IMR-90 (cell line): ENCODE measurements at regions not wholly inside any gene's neighbourhood (a gene's known extent, or its start where the extent isn't known, plus 50 kb on each side); places are given as distances from the start of the nearest gene placed in this dataset.

ENCODE experiments used
- ATAC-seq: fragments of 200-7000 bp; cut with Tn5 transposase; 2 replicates; pipeline ENCODE4 v1.9.1; 2020; ENCODE audit warnings: low read depth, mild to moderate bottlenecking, moderate library complexity
- BruUV-seq: library from RNA; stranded (reverse); fragments of 400-500 nt; replicated peaks from 2 replicates; lab custom pipeline; 2021; lab: Mats Ljungman, UMichigan
- CTCF ChIA-PET: fragments of 300-600 bp; formaldehyde crosslinking; extraction: SDS; loops from one replicate; lab custom pipeline; 2021; ENCODE audit warnings: antibody characterized with exemption; lab: Yijun Ruan, JAX
- POLR2A ChIA-PET: fragments of 300-600 bp; sonication (Branson Sonifier 250); formaldehyde crosslinking; loops from one replicate; lab custom pipeline; 2022; ENCODE audit warnings: antibody characterized with exemption; ENCODE audit not compliant: unreplicated experiment; lab: Charles Lee
- DNase-seq: peaks from one replicate; pipeline ENCODE4 v3.0.0; 2013
- H2AFZ ChIP-seq: replicated peaks from 2 replicates; pipeline ENCODE3; 2013; ENCODE audit warnings: low read length, mild to moderate bottlenecking; ENCODE audit not compliant: poor library complexity
- H2AK5ac ChIP-seq: 2 replicates; pipeline ENCODE4 v1.6.1; 2013; ENCODE audit warnings: low read depth, low read length, inconsistent platforms
- H2AK9ac ChIP-seq: replicated peaks from 2 replicates; pipeline ENCODE3; 2013; ENCODE audit warnings: mild to moderate bottlenecking, low read depth, low read length, moderate library complexity; ENCODE audit not compliant: poor library complexity
- H2BK120ac ChIP-seq: 2 replicates; pipeline ENCODE4 v1.6.1; 2013; ENCODE audit warnings: low read depth, low read length, inconsistent platforms
- H2BK15ac ChIP-seq: 3 replicates; pipeline ENCODE4 v1.6.1; 2013; ENCODE audit warnings: low read depth, low read length, inconsistent platforms
- H2BK20ac ChIP-seq: 2 replicates; pipeline ENCODE4 v1.6.1; 2013; ENCODE audit warnings: low read depth, mild to moderate bottlenecking, inconsistent platforms, low read length, moderate library complexity
- H2BK5ac ChIP-seq: 2 replicates; pipeline ENCODE4 v1.6.1; 2013; ENCODE audit warnings: mild to moderate bottlenecking, low read depth, low read length, inconsistent platforms; ENCODE audit not compliant: poor library complexity, severe bottlenecking
- H3K14ac ChIP-seq: replicated peaks from 2 replicates; pipeline ENCODE4 v1.6.1; 2013; ENCODE audit warnings: low read depth, low read length, inconsistent platforms
- H3K18ac ChIP-seq: 2 replicates; pipeline ENCODE4 v1.6.1; 2013; ENCODE audit warnings: low read depth, low read length, control low read depth
- H3K23ac ChIP-seq: 2 replicates; pipeline ENCODE4 v1.6.1; 2013; ENCODE audit warnings: low read depth, low read length, inconsistent platforms
- H3K27ac ChIP-seq: 2 replicates; pipeline ENCODE4 v1.5.1; 2013; ENCODE audit warnings: mild to moderate bottlenecking, control low read depth, low read length; ENCODE audit not compliant: insufficient read depth
- H3K27me3 ChIP-seq: 2 replicates; pipeline ENCODE4 v1.6.1; 2013; ENCODE audit warnings: low read length; ENCODE audit not compliant: control insufficient read depth, insufficient read depth
- H3K36me3 ChIP-seq: 2 replicates; pipeline ENCODE4 v1.6.1; 2013; ENCODE audit warnings: low read length, mixed read lengths; ENCODE audit not compliant: control insufficient read depth, insufficient read depth
- H3K4ac ChIP-seq: 2 replicates; pipeline ENCODE4 v1.6.1; 2013; ENCODE audit warnings: low read depth, low read length, inconsistent platforms
- H3K4me1 ChIP-seq: 2 replicates; pipeline ENCODE4 v1.6.1; 2013; ENCODE audit warnings: low read length, mixed read lengths; ENCODE audit not compliant: control insufficient read depth, insufficient read depth
- H3K4me2 ChIP-seq: 2 replicates; pipeline ENCODE4 v1.6.1; 2013; ENCODE audit warnings: low read depth, mild to moderate bottlenecking, control low read depth, low read length, moderate library complexity
- H3K4me3 ChIP-seq: 2 replicates; pipeline ENCODE4 v1.5.1; 2013; ENCODE audit warnings: low read depth, mild to moderate bottlenecking, control low read depth, low read length, moderate library complexity; ENCODE audit not compliant: insufficient read depth
- H3K56ac ChIP-seq: 2 replicates; pipeline ENCODE4 v1.6.1; 2013; ENCODE audit warnings: low read length, inconsistent platforms; ENCODE audit not compliant: insufficient read depth; ENCODE audit errors: extremely low read depth
- H3K79me1 ChIP-seq, 2 experiments: 2 replicates each; pipeline ENCODE4 v1.6.1; 2013; ENCODE audit warnings: low read length in 2 of 2, inconsistent platforms in 1 of 2, low read depth in 1 of 2
- H3K9ac ChIP-seq: 2 replicates; pipeline ENCODE4 v1.6.1; 2013; ENCODE audit warnings: low read depth, low read length, control low read depth
- H3K9me1 ChIP-seq: 2 replicates; pipeline ENCODE4 v1.6.1; 2013; ENCODE audit warnings: low read length, inconsistent platforms; ENCODE audit not compliant: insufficient read depth
- H3K9me3 ChIP-seq: 2 replicates; pipeline ENCODE4 v1.6.1; 2013; ENCODE audit warnings: low read length; ENCODE audit not compliant: control insufficient read depth, insufficient read depth
- H4K20me1 ChIP-seq: 2 replicates; pipeline ENCODE4 v1.6.1; 2013; ENCODE audit warnings: low read length, inconsistent platforms; ENCODE audit not compliant: insufficient read depth
- H4K5ac ChIP-seq: 2 replicates; pipeline ENCODE4 v1.6.1; 2013; ENCODE audit warnings: mild to moderate bottlenecking, low read depth, low read length, control low read depth
- H4K8ac ChIP-seq, 2 experiments: 2 replicates each; pipeline ENCODE4 v1.6.1; 2013; ENCODE audit warnings: low read depth in 2 of 2, low read length in 2 of 2, control low read depth in 1 of 2, inconsistent platforms in 1 of 2
- H4K91ac ChIP-seq: 2 replicates; pipeline ENCODE4 v1.6.1; 2013; ENCODE audit warnings: low read depth, low read length, inconsistent platforms; ENCODE audit not compliant: insufficient read depth
- CHD1 ChIP-seq: IDR thresholded peaks from 2 replicates; pipeline ENCODE4 v1.6.1; 2012; ENCODE audit warnings: low read depth, low read length, improper control_type of control experiment
- RCOR1 ChIP-seq: IDR thresholded peaks from 2 replicates; pipeline ENCODE4 v1.6.1; 2012; ENCODE audit warnings: mild to moderate bottlenecking, low read length, improper control_type of control experiment; ENCODE audit not compliant: insufficient replicate concordance
- WGBS, 2 experiments: methylation state at CpG; one replicate each; pipeline versions ENCODE4 v1.1.5 to v1.1.7; 2013; ENCODE audit warnings: missing lambda C conversion rate in 2 of 2; ENCODE audit not compliant: insufficient read length in 1 of 2; ENCODE audit errors: extremely low coverage in 2 of 2; 5-methylcytosine and 5-hydroxymethylcytosine counted together
- dilution Hi-C: fragments of 300-500 bp; cut with HindIII; formaldehyde crosslinking; loops from one replicate; pipeline ENCODE4 v1.14.3; 2018; ENCODE audit warnings: low sequenced_read_pairs; ENCODE audit not compliant: unreplicated experiment
- in situ Hi-C: fragments of 300-500 bp; cut with MboI; formaldehyde crosslinking; loops from 3 replicates; pipeline ENCODE4 v1.14.3; 2019; ENCODE audit warnings: low sequenced_read_pairs, inconsistent platforms, mixed read lengths
- intact Hi-C: fragments of 100-400 bp; cut with micrococcal nuclease; formaldehyde crosslinking; loops from 2 replicates; pipeline ENCODE4 v1.10.0; 2022

- no peak overlapping the region for H2BK20ac ChIP-seq
- no peak overlapping the region for H2AK5ac ChIP-seq
- H4K8ac ChIP-seq = no peak overlapping the region
- in situ Hi-C loops = no loop called here
- ChIA-PET POLR2A (no interaction called here), CTCF (no interaction called here)
- H2BK15ac ChIP-seq = no peak overlapping the region
- no CpG with 5 or more reads among the region's 1 CpG for WGBS, 2 experiments
- no peak overlapping the region for H3K4me3 ChIP-seq
- no peak overlapping the region for H3K23ac ChIP-seq
- H2AK9ac ChIP-seq = no peak overlapping the region
- H3K4me1 ChIP-seq = no peaks in the 10 kb centered on the region
- H3K4me2 ChIP-seq = no peak overlapping the region
- no peak for ATAC-seq
- no peaks in the 10 kb centered on the region for H3K36me3 ChIP-seq
- no peak overlapping the region for H4K5ac ChIP-seq
- no peak overlapping the region for H3K14ac ChIP-seq
- intact Hi-C loops = no loop called here
- no peak overlapping the region for H3K18ac ChIP-seq
- H3K27ac ChIP-seq = no peak overlapping the region
- no peaks in the 10 kb centered on the region for H4K20me1 ChIP-seq
- H3K56ac ChIP-seq = no peak overlapping the region
- no peak overlapping the region for H3K9ac ChIP-seq
- BruUV-seq = no TSS peak
- H3K79me1 ChIP-seq = no peaks in the 10 kb centered on the region
- TF ChIP-seq RCOR1 = no peak
- TF ChIP-seq CHD1 = no peak
- no peak overlapping the region for H2BK5ac ChIP-seq
- H3K4ac ChIP-seq = no peak overlapping the region
- 0 out of 2 replicates have a peak, but pooled peaks cover 1% of the 10 kb centered on the region for H3K9me3 ChIP-seq
- no peak overlapping the region for H4K91ac ChIP-seq
- no peak overlapping the region for H2AFZ ChIP-seq
- H3K9me1 ChIP-seq = no peaks in the 10 kb centered on the region
- no peak overlapping the region for H2BK120ac ChIP-seq
- no peak for DNase-seq
- dilution Hi-C loops = no loop called here
- no peaks in the 10 kb centered on the region for H3K27me3 ChIP-seq
Measured at GRCh38 chr3:80465746-80466145, 697.9 kb upstream of the ROBO1 start.
